Cardiac muscle cell (in vitro differentiated cells and primary cell): ENCODE measurements at regions not wholly inside any gene's neighbourhood (a gene's known extent, or its start where the extent isn't known, plus 50 kb on each side); places are given as distances from the start of the nearest gene placed in this dataset.

Experiments used
- DNase-seq, 2 donors: peaks; one replicate each; pipeline versions ENCODE4 v3.0.0 to v3.0.0-alpha.2; 2010 to 2017; ENCODE audit warnings: low read depth in 1 of 2, low spot score in 1 of 2
- H3K27ac ChIP-seq: fragments of 200-600 bp; sonication (generic); 2 replicates; pipeline ENCODE4 v1.5.1; 2016
- H3K27me3 ChIP-seq: fragments of 200-600 bp; sonication (generic); 2 replicates; pipeline ENCODE4 v1.6.0; 2016; ENCODE audit warnings: control low read depth
- H3K36me3 ChIP-seq: fragments of 200-600 bp; sonication (generic); 2 replicates; pipeline ENCODE4 v1.5.1; 2016; ENCODE audit warnings: control low read depth
- H3K4me1 ChIP-seq: fragments of 200-600 bp; sonication (generic); 2 replicates; pipeline ENCODE4 v1.8.1; 2017; ENCODE audit warnings: low read depth, mild to moderate bottlenecking, mixed run types
- H3K4me3 ChIP-seq: fragments of 200-600 bp; sonication (generic); 2 replicates; pipeline ENCODE4 v1.5.1; 2016; ENCODE audit warnings: mild to moderate bottlenecking
- H3K9me3 ChIP-seq: fragments of 200-600 bp; sonication (generic); 2 replicates; pipeline ENCODE4 v1.5.1; 2017; ENCODE audit warnings: low read depth, mild to moderate bottlenecking, control low read depth
- TF ChIP-seq, protein P1 (sequence below): IDR thresholded peaks from 2 replicates; pipeline ENCODE4 v1.5.1; 2012; ENCODE audit warnings: low read depth, mild to moderate bottlenecking, low read length

DNA sequence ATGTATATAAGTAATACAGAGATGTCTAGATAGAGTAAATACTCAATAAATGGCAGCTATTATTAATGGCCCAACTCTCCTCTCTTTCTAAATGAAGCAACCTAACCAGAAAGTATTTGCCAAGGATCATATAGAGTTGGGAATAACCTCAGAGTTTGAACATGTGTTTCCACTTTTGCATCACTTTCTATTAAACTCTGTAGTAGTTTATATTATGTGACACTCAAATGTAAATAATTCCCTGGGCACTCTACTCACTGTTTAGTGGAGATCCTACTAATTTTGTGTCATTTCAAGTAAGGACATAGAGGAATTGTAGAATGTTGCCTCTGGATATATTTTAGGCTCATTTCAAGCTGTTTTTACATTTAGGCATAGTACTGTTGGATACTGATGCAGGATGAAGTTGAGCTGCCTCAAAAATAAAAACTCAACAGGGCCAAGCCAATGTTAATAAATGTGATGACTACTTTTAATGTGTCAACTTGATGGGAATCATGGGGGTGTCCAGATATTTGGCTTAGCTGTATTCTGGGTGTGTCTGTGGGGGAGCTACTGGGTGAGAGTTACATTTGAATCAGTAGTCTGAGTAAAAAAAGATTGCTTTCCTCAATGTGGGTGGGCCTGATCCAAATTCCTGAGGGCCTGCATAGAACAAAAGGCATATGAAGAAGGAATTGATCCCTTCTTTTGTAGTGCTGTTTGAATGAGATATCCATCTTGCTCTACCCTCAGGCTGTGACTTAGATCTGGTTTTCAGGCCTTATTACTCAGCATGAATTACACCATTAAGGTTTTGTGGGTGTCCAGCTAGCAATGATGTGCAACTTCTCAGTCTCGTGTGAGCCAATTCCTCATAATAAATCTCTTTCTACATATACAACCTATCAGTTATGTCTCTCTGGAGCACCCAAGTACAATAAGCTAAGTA is 1368.2 kb downstream of the STIM2 start:
- H3K27me3 ChIP-seq = no peaks in the 10 kb centered on the region
- H3K36me3 ChIP-seq = no peaks in the 10 kb centered on the region
- H3K27ac ChIP-seq = no peak overlapping the region
- no peak for DNase-seq
- peaks cover 7% of the 10 kb centered on the region for H3K4me1 ChIP-seq
- TF ChIP-seq, protein P1, sequence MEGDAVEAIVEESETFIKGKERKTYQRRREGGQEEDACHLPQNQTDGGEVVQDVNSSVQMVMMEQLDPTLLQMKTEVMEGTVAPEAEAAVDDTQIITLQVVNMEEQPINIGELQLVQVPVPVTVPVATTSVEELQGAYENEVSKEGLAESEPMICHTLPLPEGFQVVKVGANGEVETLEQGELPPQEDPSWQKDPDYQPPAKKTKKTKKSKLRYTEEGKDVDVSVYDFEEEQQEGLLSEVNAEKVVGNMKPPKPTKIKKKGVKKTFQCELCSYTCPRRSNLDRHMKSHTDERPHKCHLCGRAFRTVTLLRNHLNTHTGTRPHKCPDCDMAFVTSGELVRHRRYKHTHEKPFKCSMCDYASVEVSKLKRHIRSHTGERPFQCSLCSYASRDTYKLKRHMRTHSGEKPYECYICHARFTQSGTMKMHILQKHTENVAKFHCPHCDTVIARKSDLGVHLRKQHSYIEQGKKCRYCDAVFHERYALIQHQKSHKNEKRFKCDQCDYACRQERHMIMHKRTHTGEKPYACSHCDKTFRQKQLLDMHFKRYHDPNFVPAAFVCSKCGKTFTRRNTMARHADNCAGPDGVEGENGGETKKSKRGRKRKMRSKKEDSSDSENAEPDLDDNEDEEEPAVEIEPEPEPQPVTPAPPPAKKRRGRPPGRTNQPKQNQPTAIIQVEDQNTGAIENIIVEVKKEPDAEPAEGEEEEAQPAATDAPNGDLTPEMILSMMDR = no peak
- no peaks in the 10 kb centered on the region for H3K9me3 ChIP-seq
- H3K4me3 ChIP-seq = no peak overlapping the region

DNA sequence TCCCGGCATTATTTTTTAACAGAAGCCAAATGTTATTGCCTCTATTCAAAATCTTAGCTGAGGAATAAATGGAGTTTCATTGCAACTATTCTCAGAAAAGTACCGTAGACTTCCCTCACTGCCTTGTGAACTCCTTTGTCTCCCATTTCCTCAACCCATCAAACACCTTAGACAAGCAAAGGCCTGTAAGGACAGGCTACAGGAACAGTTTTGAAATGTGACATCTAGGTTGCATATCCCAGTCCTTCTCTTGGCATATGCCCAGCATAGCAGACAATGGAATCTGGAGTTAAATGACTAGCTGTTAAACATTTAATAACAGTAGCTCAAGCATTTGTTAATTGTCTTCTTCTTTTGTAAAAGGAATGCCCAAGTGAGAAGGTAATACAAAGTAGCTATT is 1371.7 kb downstream of the STIM2 start:
- H3K9me3 ChIP-seq = no peaks in the 10 kb centered on the region
- H3K27me3 ChIP-seq = no peaks in the 10 kb centered on the region
- H3K36me3 ChIP-seq = no peaks in the 10 kb centered on the region
- H3K4me3 ChIP-seq = no peak overlapping the region
- DNase-seq = no peak
- TF ChIP-seq, protein P1 = no peak
- peaks cover 7% of the 10 kb centered on the region for H3K4me1 ChIP-seq
- no peak overlapping the region for H3K27ac ChIP-seq

DNA sequence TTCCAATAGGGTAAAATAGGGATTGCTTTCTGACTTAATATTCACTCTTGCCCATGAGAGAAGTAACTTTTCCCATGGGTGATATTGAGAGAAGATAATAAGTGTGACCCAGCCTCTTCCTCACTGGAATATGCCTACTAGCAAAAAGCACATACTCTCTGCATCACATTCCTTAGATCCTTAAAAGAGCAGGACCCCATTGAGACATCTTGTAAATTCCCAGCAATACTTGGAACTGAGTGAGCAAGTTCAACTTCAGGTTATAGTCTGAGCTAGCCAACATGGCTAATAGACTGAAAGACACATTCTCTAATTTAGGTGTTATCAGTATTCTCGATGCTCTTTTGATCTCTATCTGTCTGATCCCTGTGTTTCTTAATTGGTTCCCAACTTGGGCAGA is 1372.3 kb downstream of the STIM2 start:
- Histone ChIP-seq H3K4me1 (peaks cover under 1% of the 10 kb centered on the region), H3K4me3 (no peak overlapping the region), H3K36me3 (no peaks in the 10 kb centered on the region), H3K27ac (no peak overlapping the region), H3K27me3 (no peaks in the 10 kb centered on the region), H3K9me3 (no peaks in the 10 kb centered on the region)
- no peak for DNase-seq
- TF ChIP-seq, protein P1 = no peak

DNA sequence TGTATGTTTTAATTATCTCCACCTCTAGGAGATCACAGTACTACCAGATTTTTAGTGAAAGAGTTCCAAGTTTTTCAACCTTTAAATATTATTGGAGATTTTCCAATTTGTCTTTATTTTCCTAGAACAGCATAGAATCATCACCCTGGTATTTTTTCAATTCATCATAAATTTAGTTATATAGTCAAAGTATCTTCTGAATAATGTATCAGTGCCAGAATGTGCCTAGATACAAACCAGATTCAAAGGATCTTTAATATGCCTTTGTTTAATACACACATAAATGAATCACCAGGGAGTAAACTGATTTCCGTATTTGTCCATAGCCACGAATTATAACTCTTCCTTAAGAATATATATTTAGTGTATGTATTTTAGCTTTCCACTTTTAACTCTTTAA is 1373.1 kb downstream of the STIM2 start:
- DNase-seq = no peak
- TF ChIP-seq, protein P1 = no peak

DNA sequence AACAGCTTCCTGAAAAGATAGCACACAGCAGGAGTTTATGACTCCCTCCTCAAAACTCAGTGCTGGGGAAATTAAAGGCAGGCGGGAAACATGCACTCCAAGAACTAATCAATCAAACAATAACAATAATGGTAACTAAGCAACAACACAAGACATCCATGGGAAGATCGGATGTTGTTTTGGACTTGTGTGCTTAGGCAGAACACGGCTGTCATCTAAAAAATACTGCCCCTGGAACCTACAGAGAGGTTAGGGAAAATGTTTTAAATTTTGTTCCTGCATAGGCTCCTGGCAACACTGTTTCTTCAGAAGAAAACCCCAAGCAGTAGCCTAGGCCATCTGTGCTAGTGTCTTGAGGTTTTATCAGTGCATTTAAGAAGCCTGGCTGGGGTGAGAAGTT is 1378.2 kb downstream of the STIM2 start:
- no peaks in the 10 kb centered on the region for H3K36me3 ChIP-seq
- H3K4me1 ChIP-seq = no peaks in the 10 kb centered on the region
- H3K9me3 ChIP-seq = no peaks in the 10 kb centered on the region
- H3K27me3 ChIP-seq = no peaks in the 10 kb centered on the region
- no peak overlapping the region for H3K4me3 ChIP-seq
- no peak overlapping the region for H3K27ac ChIP-seq
- TF ChIP-seq, protein P1 = no peak
- DNase-seq = no peak

More for the DNA sequence above, 1373.1 kb downstream of the STIM2 start:
- Histone ChIP-seq H3K36me3 (no peaks in the 10 kb centered on the region), H3K4me1 (no peaks in the 10 kb centered on the region), H3K27me3 (no peaks in the 10 kb centered on the region), H3K27ac (no peak overlapping the region), H3K9me3 (no peaks in the 10 kb centered on the region), H3K4me3 (no peak overlapping the region)
